Cardiac muscle cell (in vitro differentiated cells and primary cell): ENCODE measurements at regions not wholly inside any gene's neighbourhood (a gene's known extent, or its start where the extent isn't known, plus 50 kb on each side); places are given as distances from the start of the nearest gene placed in this dataset.

Source experiments
- DNase-seq, 2 donors: peaks; one replicate each; pipeline versions ENCODE4 v3.0.0 to v3.0.0-alpha.2; 2010 to 2017; ENCODE audit warnings: low read depth in 1 of 2, low spot score in 1 of 2
- H3K27ac ChIP-seq: fragments of 200-600 bp; sonication (generic); 2 replicates; pipeline ENCODE4 v1.5.1; 2016
- H3K27me3 ChIP-seq: fragments of 200-600 bp; sonication (generic); 2 replicates; pipeline ENCODE4 v1.6.0; 2016; ENCODE audit warnings: control low read depth
- H3K36me3 ChIP-seq: fragments of 200-600 bp; sonication (generic); 2 replicates; pipeline ENCODE4 v1.5.1; 2016; ENCODE audit warnings: control low read depth
- H3K4me1 ChIP-seq: fragments of 200-600 bp; sonication (generic); 2 replicates; pipeline ENCODE4 v1.8.1; 2017; ENCODE audit warnings: low read depth, mild to moderate bottlenecking, mixed run types
- H3K4me3 ChIP-seq: fragments of 200-600 bp; sonication (generic); 2 replicates; pipeline ENCODE4 v1.5.1; 2016; ENCODE audit warnings: mild to moderate bottlenecking
- H3K9me3 ChIP-seq: fragments of 200-600 bp; sonication (generic); 2 replicates; pipeline ENCODE4 v1.5.1; 2017; ENCODE audit warnings: low read depth, mild to moderate bottlenecking, control low read depth
- CTCF ChIP-seq: IDR thresholded peaks from 2 replicates; pipeline ENCODE4 v1.5.1; 2012; ENCODE audit warnings: low read depth, mild to moderate bottlenecking, low read length

DNA sequence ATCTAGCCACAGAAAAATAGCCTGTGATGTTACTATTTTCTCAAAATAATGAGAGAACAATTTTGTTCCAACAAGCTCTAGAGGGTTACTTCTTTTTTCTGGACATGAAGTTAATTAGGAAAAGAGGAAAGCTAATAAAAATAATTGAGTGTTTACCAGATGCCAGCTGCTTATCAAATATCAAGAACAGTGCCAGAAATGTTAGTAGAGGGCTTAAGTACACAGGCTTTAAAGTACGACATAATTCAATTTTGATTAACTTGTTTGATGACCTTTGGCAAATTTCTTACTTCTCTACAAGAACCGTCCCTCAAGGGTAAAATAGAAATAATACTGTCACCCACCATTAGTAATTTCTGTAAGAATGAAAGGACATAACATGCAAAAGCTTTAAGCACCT, 977.0 kb downstream of the FSTL5 start:
- no peak for TF ChIP-seq CTCF
- Histone ChIP-seq H3K4me3 (no peak overlapping the region), H3K36me3 (no peaks in the 10 kb centered on the region), H3K27me3 (no peaks in the 10 kb centered on the region), H3K9me3 (no peaks in the 10 kb centered on the region), H3K27ac (no peak overlapping the region), H3K4me1 (no peaks in the 10 kb centered on the region)
- DNase-seq = no peak

DNA sequence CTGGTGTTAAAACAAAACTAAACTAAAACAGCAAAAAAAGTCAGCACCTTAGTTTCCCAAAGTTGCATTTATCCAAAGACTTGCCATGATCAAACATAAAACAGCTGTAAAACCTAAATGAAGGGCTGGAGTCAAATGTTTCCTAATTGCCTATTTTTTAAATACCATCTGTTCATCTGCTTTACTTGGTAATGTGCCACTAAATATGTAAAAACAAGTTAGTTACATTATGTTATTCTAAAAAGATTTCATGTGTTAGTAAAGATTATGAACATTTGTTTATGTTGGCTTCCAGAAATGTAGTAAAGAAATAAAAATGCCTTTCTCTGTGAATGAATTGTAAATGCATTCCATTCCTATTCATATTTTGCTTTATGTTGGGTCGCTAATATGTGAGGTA, 977.8 kb downstream of the FSTL5 start:
- Histone ChIP-seq H3K27ac (no peak overlapping the region), H3K9me3 (no peaks in the 10 kb centered on the region), H3K4me1 (no peaks in the 10 kb centered on the region), H3K36me3 (no peaks in the 10 kb centered on the region), H3K4me3 (no peak overlapping the region), H3K27me3 (no peaks in the 10 kb centered on the region)
- no peak for DNase-seq
- TF ChIP-seq CTCF = no peak

DNA sequence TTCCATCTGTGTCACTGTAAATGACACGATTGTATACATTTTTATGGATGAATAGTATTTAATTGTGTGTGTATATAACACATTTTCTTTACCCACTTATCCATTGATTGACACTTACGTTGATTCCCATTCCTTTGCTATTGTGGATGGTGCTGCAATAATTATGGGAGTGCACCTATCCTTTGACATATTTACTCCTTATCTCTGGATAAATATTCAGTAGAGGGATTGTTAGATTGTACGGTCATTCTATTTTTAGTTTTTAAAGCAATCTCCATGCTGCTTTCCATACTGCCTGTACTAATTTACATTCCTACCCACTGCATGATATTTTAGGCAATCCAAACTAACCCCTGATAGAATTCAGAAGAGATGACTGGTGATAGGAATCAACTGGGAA, 980.1 kb downstream of the FSTL5 start:
- Histone ChIP-seq H3K4me1 (no peaks in the 10 kb centered on the region), H3K9me3 (no peaks in the 10 kb centered on the region), H3K27ac (no peak overlapping the region), H3K27me3 (no peaks in the 10 kb centered on the region), H3K36me3 (no peaks in the 10 kb centered on the region), H3K4me3 (no peak overlapping the region)
- DNase-seq = no peak
- no peak for TF ChIP-seq CTCF

DNA sequence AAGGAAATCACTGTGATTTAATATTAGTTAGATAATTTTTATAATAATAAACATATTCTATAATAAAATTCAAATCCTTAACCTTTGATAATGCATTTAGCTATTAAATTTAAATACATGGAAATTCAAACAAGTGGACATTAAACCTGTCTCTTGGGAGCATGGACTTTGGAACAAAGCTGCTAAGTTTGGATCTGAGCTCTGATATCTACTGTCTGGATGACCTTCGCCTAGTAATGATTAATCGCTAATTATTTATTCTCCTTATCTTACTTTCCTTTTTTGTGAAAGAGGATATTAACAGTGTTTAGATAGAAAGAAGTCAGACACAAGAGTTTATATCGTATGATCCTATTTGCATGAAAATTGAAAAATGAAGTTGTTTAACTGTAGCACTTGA, 980.9 kb downstream of the FSTL5 start:
- Histone ChIP-seq H3K36me3 (no peaks in the 10 kb centered on the region), H3K27ac (no peak overlapping the region), H3K4me3 (no peak overlapping the region), H3K27me3 (no peaks in the 10 kb centered on the region), H3K4me1 (no peaks in the 10 kb centered on the region), H3K9me3 (no peaks in the 10 kb centered on the region)
- TF ChIP-seq CTCF = no peak
- DNase-seq = no peak

DNA sequence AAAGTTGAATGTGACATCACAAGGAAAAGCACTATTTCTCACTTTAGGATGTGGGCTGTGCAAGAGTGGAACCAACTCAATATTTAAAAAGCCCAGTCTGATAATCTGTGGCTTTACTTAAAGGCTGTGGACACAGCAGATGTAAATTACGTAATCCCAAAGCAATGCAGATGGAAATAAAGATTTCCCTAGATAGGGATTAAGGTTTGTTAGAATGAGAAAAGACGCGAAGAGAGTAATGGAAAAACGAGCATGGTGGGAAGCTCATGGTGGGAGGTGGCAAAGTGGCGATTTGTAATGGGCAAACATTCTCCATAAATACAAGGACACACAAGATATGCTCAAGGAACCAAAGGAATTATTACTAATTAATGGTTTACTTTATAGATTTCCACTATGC, 985.5 kb downstream of the FSTL5 start:
- Histone ChIP-seq H3K9me3 (no peaks in the 10 kb centered on the region), H3K27me3 (no peaks in the 10 kb centered on the region), H3K4me3 (no peak overlapping the region), H3K27ac (no peak overlapping the region), H3K36me3 (no peaks in the 10 kb centered on the region), H3K4me1 (no peaks in the 10 kb centered on the region)
- no peak for DNase-seq
- no peak for TF ChIP-seq CTCF

GRCh38 chr4:161172396-161173026, 991.3 kb downstream of the FSTL5 start:
- no peak overlapping the region for H3K4me3 ChIP-seq
- H3K36me3 ChIP-seq = no peaks in the 10 kb centered on the region
- TF ChIP-seq CTCF = no peak
- no peaks in the 10 kb centered on the region for H3K9me3 ChIP-seq
- H3K4me1 ChIP-seq = no peaks in the 10 kb centered on the region
- no peaks in the 10 kb centered on the region for H3K27me3 ChIP-seq
- H3K27ac ChIP-seq = no peak overlapping the region
- DNase-seq = no peak
